Vagina (tissue), 2 donors: ENCODE measurements at regions not wholly inside any gene's neighbourhood (a gene's known extent, or its start where the extent isn't known, plus 50 kb on each side); places are given as distances from the start of the nearest gene placed in this dataset.

Experiments
- CTCF ChIP-seq, 3 experiments: fragments of 450-650 bp in 2 of 3; fragments of 200-600 bp in 1 of 3; sonication (generic) in 1 of 3; IDR thresholded peaks; one replicate each; pipeline ENCODE4 v1.5.1; 2017 to 2019; ENCODE audit warnings: antibody characterized with exemption in 3 of 3, mild to moderate bottlenecking in 2 of 3, moderate library complexity in 2 of 3
- POLR2A ChIP-seq, 2 donors: fragments of 450-650 bp; IDR thresholded peaks; one replicate each; pipeline ENCODE4 v1.6.1; 2017; ENCODE audit warnings: antibody characterized with exemption in 2 of 2, mild to moderate bottlenecking in 2 of 2, moderate library complexity in 2 of 2
- POLR2AphosphoS5 ChIP-seq, 2 donors: sonication (generic); formaldehyde crosslinking; IDR thresholded peaks; one replicate each; pipeline ENCODE4 v1.9.0; 2017; ENCODE audit warnings: antibody characterized with exemption in 2 of 2, mild to moderate bottlenecking in 2 of 2, low read depth in 1 of 2; ENCODE audit not compliant: insufficient read depth in 1 of 2

- TF ChIP-seq CTCF (IDR thresholded peaks at IDR 0.05) (no peak), POLR2A (IDR thresholded peaks at IDR 0.05) (no peak), POLR2AphosphoS5 (IDR thresholded peaks at IDR 0.05; ENCODE audit: insufficient read depth in 1 of 2, low read depth in 1 of 2) (no peak)
Measured at GRCh38 chr4:19686456-19686855, 565.2 kb upstream of the SLIT2 start.
